B cell (primary cell): ENCODE measurements at regions not wholly inside any gene's neighbourhood (a gene's known extent, or its start where the extent isn't known, plus 50 kb on each side); places are given as distances from the start of the nearest gene placed in this dataset.

ENCODE experiments used
- CTCF ChIP-seq: fragments of 200-600 bp; IDR thresholded peaks from one replicate; pipeline ENCODE4 v1.8.0; 2022; ENCODE audit warnings: antibody characterized with exemption, mild to moderate bottlenecking
- EZH2 ChIP-seq: IDR thresholded peaks from 2 replicates; pipeline ENCODE4 v1.6.1; 2012; ENCODE audit warnings: borderline replicate concordance, low read depth, mild to moderate bottlenecking, moderate library complexity, low read length; ENCODE audit not compliant: insufficient read depth, poor library complexity, severe bottlenecking

GRCh38 chr9:16258191-16258590 lies 612.3 kb downstream of the BNC2 start:
- TF ChIP-seq EZH2 = no peak
- TF ChIP-seq CTCF = no peak
